ENCODE measurements at regions not wholly inside any gene's neighbourhood (a gene's known extent, or its start where the extent isn't known, plus 50 kb on each side); places are given as distances from the start of the nearest gene placed in this dataset.

- Histone ChIP-seq H3K4me1 (ENCODE audit: insufficient read depth) (no peaks in the 10 kb centered on the region), H3K4me3 (no peak overlapping the region), H2AFZ (0 out of 2 replicates have a peak overlapping the region, but pooled peaks have one; percentile 28), H3K4me2 (no peak overlapping the region), H3K36me3 (ENCODE audit: insufficient read depth) (no peaks in the 10 kb centered on the region), H3K27me3 (ENCODE audit: insufficient read depth) (no peaks in the 10 kb centered on the region), H3K79me2 (replicated peaks; ENCODE audit: insufficient read depth) (no peaks in the 10 kb centered on the region), H4K20me1 (replicated peaks; ENCODE audit: insufficient read depth) (no peaks in the 10 kb centered on the region), H3K27ac (ENCODE audit: low read depth) (no peak overlapping the region), H3K9me2 (ENCODE audit: insufficient read depth) (peaks cover 5% of the 10 kb centered on the region), H3F3A (replicated peaks; ENCODE audit: low read depth) (no peaks in the 10 kb centered on the region)
- Mint-ChIP-seq H3K4me3 (no peak overlapping the region), H3K36me3 (ENCODE audit: low read depth) (no peaks in the 10 kb centered on the region), H3K27me3 (ENCODE audit: insufficient read depth, low read depth, poor library complexity) (peaks cover 4% of the 10 kb centered on the region), H3K4me1 (peaks cover 7% of the 10 kb centered on the region; the same call in 1 of the 3 replicates), H3K9me3 (no peaks in the 10 kb centered on the region), H3K27ac (0 out of 2 replicates have a peak overlapping the region, but pooled peaks have one; percentile 62)
- peak; percentile 15 for DNase-seq (ENCODE audit: low spot score)
- TF ChIP-seq ZNF114 (CRISPR knock-in tag; IDR thresholded peaks at IDR 0.05) (no peak), CTCF (conservative IDR thresholded peaks at IDR 0.05; ENCODE audit: low read depth in 2 of 2) (peak in 1 of 2 experiments; percentile 32; a peak in 2 of 4 replicates)
- peak; percentile 46; the same call in 2 of the 3 replicates for ATAC-seq
These were observed 233.1 kb upstream of the IGFBP3 start for GRCh38 chr7:46153951-46154787.

GRCh38 chr7:46153583-46153950 is 232.5 kb upstream of the IGFBP3 start:
- H2AFZ ChIP-seq = no peak overlapping the region
- no peak overlapping the region for H3K4me3 ChIP-seq
- no peak for DNase-seq (ENCODE audit: low spot score)
- no peaks in the 10 kb centered on the region for H3K4me1 ChIP-seq (ENCODE audit: insufficient read depth)
- H3K27ac ChIP-seq (ENCODE audit: low read depth) = no peak overlapping the region
- ATAC-seq = no peak
- no peak overlapping the region for H3K27ac Mint-ChIP-seq
- no peak overlapping the region for H3K4me2 ChIP-seq
- H3K9me2 ChIP-seq (ENCODE audit: insufficient read depth) = peaks cover 7% of the 10 kb centered on the region
- peaks cover 7% of the 10 kb centered on the region; the same call in 1 of the 3 replicates for H3K4me1 Mint-ChIP-seq
- no peaks in the 10 kb centered on the region for H3K27me3 ChIP-seq (ENCODE audit: insufficient read depth)
- H3K9me3 Mint-ChIP-seq = no peaks in the 10 kb centered on the region
- no peaks in the 10 kb centered on the region for H3K36me3 ChIP-seq (ENCODE audit: insufficient read depth)
- no peak overlapping the region for H3K4me3 Mint-ChIP-seq
- no peaks in the 10 kb centered on the region for H4K20me1 ChIP-seq (replicated peaks; ENCODE audit: insufficient read depth)
- H3K27me3 Mint-ChIP-seq (ENCODE audit: insufficient read depth, low read depth, poor library complexity) = peaks cover 4% of the 10 kb centered on the region
- H3F3A ChIP-seq (replicated peaks; ENCODE audit: low read depth) = no peaks in the 10 kb centered on the region
- no peaks in the 10 kb centered on the region for H3K79me2 ChIP-seq (replicated peaks; ENCODE audit: insufficient read depth)
- no peaks in the 10 kb centered on the region for H3K36me3 Mint-ChIP-seq (ENCODE audit: low read depth)
- TF ChIP-seq EZH2 (IDR thresholded peaks at IDR 0.05; ENCODE audit: low read depth, unreplicated experiment) = no peak
- TF ChIP-seq STAT1 (IDR thresholded peaks at IDR 0.05; ENCODE audit: unreplicated experiment) = no peak
- TF ChIP-seq EZH2phosphoT487 (IDR thresholded peaks at IDR 0.05; ENCODE audit: unreplicated experiment) = no peak
- no peak for TF ChIP-seq POLR2AphosphoS5 (IDR thresholded peaks at IDR 0.05; ENCODE audit: low read depth)
- TF ChIP-seq NANOG (IDR thresholded peaks at IDR 0.05; ENCODE audit: borderline replicate concordance) = no peak
- no peak for TF ChIP-seq JUNB (IDR thresholded peaks at IDR 0.05; ENCODE audit: unreplicated experiment)
- no peak for TF ChIP-seq ZNF462 (CRISPR knock-in tag; IDR thresholded peaks at IDR 0.05)
- no peak for TF ChIP-seq REST (IDR thresholded peaks at IDR 0.05; ENCODE audit: unreplicated experiment)
